Activated CD4-positive, alpha-beta T cell treated with anti-CD3 and anti-CD28 coated beads, Interleukin-2, amount 50 U/mL, for 48 hours (primary cell): ENCODE measurements at regions not wholly inside any gene's neighbourhood (a gene's known extent, or its start where the extent isn't known, plus 50 kb on each side); places are given as distances from the start of the nearest gene placed in this dataset.

Experiments
- DNase-seq, 2 experiments: peaks; one replicate each; pipeline ENCODE4 v3.0.0-alpha.2; 2020

DNA sequence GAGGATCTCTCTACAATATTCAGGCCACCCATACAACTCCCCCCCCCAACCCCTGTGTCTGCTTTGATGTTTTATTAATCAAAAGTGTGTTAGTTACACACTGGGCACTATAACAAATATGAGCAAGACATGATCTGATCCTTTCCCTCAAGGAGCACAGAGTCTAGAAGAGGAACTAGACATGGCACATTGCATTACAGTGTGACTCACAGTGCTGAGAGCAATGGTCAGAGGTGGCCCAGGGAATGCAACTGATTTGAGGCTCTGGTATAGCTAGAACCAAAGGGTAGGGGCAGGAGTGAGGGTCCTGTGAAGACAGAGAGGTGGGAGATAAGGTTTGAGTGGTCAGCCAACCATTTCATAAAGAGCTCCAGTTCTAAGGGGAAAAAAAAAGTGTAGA is 539.2 kb downstream of the ACTL7B start:
- DNase-seq: no peak

DNA sequence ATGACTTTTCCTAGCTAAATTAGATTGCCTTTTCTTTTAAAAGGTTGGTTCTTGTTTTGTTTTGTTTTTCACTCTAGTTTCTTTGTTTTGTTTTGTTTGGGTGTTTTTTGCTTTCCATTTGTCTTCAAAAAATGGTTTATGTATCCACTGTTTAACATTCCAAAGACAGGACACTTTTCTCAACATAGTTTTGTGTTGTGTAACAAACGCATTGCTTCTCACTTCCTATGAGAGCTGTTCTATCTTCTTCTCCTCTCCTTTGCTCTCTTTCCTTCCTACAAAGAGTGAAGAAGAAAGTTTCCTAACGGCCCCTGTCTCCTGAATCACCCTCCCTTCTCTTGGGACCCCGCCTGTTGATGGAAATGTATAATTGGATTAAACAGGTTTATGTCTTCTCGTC is 539.7 kb downstream of the ACTL7B start:
- no peak for DNase-seq

DNA sequence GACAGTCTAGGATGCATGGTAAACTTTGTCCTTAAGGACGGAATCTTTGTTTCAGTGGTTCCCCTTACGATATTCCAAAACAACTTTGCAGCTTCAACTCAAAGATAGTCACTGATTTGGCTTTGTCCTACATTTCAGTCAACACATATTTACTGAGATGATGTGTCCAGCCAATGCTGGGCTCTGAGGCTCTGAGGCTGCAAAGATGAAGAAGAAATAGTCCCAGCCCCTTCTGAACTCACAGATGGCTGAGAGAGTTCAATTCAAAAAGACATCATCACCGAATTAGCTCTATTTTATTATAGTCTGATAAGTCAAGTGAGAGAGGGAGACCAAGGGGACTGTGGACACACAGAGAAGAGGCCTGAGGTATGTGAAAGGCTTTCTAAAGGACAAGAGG is 544.0 kb downstream of the ACTL7B start:
- no peak for DNase-seq

DNA sequence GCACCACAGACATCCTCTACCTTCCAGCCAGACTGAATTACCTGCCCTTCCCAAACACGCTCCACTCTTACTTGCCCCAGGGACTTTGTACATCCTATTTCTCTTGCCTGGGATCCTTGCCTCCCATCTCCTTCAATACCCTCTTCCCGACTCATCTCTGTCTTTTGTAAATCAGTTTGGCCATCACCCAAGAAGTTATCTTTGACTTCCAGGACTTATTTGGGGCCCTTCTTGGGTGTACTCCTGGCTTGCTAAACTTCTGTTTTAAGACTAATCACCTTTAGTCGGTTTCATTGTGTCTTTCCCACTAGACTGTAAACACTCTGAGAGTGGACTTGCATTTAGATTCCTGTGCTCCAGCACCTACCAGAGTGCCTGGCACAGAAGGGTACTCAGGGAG is 545.6 kb downstream of the ACTL7B start:
- no peak for DNase-seq

DNA sequence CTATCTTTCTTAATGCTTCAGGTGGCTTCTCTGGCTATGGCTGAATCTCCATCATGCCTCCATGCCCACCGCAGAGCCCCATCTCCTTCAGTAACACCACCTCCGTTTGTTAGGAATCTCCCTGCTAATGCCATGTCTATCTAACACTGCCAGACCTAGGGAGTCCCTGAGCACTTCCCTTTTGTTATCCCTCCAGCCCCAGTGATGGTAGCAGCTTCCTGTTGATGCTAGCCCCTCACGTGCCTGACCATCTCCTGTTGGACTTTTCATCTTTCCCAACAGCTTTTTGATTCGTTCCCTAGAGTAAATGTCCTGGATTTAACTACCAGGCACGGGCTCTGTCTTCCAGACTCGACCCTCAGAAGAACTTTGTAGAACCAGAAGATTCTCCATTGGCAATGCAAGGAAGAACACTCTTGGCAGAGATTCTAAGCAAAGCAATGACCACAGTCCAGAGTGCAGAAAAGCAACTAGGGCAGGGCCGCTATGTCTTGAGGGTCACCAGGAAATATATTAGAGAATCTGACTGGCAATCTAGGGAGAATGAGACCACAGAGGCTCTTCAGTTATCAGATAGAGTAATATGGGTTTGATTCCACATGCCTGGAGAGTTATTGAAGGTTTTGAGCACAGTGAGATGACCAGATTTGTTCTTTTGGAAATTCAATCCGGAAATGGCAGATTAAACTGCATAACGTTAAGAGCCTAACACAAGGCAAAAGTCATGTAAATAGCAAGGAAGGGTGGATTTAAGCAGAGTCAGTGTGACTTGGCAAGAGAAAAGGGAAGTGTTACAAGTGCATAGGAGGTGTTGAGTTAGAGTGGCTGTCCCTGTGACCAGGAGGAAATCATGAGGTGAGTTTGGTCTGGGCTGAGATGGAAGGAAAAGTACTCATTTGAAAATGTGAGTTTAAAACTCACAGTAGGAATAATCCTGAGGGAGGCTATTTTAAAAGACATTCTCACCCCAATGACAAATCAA is 555.2 kb downstream of the ACTL7B start:
- no peak for DNase-seq

DNA sequence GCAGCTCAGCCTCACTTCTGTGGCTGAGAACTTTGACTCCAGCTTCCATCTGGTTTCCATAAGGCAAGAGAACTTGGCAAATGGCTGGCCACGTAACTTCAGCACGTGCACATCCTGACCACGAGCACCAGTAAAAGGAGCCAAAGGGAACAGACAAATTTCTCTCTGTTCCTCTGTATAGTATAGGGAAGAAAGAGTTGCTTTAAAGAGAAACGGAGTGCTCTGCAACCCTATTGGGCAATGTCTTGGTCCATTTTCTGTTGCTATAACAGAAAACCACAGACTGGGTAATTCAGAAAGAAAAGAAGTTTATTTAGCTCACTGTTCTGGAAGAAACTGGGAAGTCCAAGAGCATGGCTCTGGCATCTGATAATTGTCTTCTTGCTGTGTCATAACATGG is 558.7 kb downstream of the ACTL7B start:
- DNase-seq: no peak

DNA sequence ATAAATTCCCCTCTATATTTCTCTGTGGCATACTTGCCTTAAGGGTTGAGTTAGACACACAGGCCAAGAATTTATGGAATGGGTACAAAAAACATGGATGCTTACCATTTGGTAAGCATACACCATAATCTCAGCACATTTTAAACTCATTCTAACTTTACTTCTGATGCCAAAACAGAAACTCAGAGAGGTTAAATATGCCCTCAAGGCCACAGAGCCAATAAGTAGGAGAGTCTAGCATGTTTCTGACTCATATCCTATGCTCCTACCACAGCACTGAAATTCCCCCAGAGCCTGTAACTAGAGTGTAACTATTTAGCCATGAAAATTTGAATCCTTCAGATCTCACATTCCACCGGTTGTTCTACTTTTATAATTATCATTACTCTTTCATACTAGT is 559.7 kb downstream of the ACTL7B start:
- DNase-seq: no peak

DNA sequence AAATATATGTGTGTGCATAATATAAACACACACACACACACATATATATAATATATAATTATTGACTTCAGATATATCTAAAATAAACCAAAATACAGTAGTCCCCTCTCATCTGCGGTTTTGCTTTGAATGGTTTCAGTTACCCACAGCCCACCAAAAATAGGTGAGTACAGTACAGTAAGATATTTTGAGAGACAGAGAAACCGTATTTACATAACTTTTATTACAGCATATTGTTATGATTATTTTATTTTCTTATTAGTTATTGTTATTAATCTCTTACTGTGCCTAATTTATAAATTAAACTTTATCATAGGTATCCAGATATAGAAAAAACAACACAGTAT is 564.2 kb downstream of the ACTL7B start:
- no peak for DNase-seq

DNA sequence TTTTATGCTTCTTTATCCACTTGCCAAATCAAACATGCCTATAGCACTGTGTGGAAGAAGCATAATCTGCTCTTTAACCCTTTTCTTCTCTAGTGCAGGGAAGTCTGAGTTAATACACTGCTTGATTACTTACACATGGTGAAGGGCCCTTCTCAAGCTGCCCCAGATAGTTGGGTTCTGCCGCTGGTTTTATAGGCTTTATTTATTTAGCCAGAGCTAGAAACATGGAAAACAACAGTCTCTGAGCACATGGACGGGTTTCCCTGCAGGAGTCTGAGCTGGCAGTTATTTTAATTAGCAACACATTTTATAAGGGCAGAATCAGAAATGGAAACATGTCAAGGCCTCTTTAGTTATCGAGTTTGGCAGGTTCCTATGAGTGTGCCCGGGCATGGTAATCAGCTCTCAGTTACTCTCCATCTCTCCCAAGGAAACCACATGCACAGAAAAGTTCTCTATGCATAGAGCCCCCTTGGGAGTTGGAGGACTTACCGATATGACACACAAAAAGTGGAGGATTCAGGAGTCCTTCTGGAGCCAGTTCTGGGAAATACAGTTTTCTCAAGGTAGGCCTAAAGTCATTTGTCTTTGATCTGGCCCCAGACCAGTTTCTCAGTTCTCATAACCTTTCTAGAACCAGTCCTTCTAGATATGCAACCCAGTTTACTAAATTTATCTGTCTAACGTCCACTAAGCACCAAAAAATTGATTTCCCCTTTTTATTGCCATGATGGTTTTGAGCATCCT is 564.8 kb downstream of the ACTL7B start:
- no peak for DNase-seq

DNA sequence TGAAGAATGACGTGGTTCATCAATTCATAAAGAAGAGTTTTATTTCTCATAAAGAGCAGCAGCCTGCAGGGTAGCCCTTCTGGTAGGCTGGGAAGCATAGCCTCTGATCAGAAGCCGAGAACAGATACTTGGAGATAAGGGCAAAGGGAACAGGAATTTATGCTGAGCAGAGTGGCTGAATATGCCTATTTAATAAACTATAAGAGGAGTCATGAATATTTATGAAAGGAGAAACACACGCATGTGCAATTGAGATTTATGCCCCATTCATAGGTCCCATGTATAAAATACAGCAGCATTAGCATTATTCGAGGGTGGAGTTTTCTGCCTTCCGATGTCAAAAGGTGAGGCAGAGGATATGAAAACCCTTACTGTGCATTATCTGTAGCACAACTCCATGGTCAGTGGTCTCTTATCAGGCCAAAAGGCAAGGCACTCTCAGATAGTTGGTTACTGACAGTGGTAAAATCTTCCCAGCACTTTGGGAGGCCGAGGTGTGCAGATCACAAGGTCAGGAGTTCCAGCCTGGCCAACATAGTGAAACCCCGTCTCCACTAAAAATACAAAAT is 569.1 kb downstream of the ACTL7B start:
- no peak for DNase-seq

DNA sequence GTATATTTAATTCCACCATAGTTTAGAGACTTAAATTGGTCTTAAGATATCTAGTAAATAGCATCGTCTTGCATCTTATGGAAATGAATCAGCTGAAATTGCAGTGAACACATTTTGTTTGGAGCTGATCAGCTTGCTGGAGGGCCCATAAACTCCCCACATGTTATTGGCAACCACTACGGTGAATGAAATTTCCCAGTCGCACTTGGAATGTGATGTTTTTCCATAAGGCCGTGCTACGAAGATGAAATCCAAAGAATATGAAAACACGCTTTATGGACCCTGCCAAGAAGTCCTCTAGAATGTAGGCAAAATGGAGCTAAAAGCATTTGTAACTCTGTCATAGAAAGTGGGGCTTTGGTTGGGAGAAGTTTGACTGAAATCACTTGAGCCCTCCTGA is 572.1 kb downstream of the ACTL7B start:
- no peak for DNase-seq

DNA sequence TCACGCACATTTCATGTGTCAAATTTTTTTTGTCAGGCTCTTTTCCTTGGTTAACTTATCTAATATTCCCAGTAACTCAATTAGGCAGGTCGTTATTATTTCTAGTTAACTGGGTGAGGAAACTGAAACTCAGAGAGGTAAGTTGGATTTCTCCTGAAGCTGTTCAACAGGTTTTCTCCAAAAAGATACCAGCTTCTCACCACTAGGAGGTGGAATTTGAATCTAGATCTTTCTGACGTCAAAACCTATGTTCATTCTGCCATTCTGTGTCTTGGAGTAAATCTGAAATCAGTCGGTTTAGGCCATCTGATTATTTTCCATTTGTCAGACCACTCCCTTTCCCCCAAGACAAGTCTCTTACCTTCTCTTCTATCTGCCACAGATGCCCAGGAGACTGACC is 572.9 kb downstream of the ACTL7B start:
- DNase-seq: no peak

DNA sequence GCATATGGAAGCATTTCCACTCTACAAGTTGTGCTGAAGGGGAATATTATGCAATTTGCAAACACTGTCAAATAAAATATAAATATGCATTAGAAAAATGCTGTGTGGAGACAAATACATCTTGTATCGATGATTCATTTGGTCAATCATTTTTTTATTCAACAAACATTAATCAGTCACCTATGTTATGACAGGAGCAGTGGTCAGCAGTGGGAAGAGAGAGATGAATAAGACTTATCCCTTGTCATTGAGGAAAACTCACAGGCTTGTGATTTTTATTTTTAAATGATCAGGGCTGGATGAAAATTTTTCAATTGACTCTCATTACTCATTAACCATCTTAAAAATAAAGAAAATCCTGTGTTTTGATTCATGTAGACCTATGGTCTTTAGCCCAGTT is 574.1 kb downstream of the ACTL7B start:
- no peak for DNase-seq

DNA sequence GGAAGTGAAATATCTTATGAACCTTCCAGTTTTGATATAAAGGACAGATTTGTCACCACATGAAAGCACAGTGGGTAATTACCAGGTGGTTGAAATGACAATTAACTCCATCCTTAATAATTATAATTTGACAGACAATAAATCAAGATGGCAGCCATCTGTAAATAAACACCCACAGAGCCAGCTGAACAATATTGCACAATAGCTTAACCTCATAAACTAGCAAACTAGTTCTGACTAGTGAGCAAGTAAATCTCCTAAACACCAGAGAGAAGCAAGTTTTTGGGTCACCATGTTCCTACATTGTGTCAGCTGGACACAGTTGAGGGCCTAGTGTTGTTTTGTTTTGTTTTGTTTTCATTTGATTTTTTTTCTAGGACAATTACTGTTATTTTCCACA is 577.4 kb downstream of the ACTL7B start:
- DNase-seq: no peak

DNA sequence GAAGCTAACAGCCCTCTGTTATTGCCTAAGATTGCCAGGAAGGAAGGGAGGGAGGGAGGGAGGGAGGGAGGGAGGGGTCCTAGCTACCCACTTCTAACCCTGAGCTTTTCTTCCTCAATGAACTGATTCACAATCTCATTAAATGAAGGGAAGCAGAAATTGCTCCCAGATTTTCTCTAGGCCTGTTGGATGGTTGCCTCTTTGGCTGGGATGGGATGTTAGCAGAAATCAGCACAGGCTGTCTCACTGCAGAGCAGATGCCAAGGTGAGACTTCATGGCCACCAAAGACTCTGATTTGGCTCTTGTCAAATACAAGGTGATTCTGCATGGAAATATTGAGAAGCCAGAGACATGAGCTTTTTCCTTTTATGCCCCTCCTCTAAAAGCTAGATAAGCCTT is 578.6 kb downstream of the ACTL7B start:
- DNase-seq: no peak

DNA sequence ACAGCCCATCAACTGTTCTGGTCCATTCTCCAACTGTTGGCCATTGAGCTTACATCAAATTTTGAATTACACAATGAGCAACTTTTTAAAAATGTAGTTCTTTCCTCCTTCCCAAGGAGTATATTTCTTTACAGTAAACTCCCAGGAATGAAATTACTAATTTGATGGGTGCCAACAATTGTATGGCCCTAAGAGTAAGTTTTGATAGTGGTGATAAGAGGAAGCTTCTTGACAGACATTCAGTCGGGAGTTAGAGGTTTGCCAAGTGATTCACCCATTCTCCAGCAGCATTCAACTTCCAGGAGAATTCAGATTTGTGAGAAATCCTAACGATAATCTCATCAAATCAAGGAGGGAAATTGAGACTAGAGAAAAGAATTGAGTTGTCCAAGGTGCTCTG is 579.9 kb downstream of the ACTL7B start:
- DNase-seq: no peak

DNA sequence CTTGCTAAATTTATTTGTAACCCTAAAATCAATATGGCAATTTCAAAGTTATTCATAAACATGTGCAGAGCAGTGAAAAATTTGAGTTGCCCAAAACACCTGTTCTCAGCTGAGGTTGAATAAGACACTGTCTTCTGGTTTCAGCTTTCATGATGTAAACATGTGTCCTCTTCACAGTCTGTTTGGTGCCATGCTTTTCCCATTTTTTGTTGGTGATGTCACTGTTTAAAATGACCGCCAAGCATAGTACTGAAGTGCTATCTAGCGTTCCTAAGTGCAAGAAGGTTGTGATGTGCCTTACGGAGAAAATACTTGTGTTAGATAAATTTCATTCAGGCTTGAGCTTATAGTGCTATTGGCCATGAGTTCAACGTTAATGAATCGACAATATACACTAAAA is 580.8 kb downstream of the ACTL7B start:
- DNase-seq: no peak

DNA sequence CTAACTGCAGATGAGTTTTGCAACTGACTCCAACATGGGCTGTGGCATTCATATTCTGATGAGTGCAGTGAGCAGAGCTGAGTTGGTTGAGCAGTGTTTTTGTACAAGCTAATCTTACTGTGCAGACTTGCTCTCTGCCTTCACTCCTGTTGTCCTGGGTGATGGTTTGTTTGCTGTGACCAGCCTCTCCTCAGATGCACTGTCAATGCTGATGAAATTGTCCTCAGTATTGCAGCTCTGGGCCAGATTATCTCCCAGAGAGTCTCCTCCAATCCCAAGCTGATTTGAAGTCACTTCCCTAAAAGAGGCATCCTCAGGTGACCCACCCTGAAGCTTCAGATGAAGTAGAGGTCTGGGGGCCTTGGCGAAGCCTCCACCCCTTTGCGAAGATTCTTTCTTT is 581.8 kb downstream of the ACTL7B start:
- no peak for DNase-seq

DNA sequence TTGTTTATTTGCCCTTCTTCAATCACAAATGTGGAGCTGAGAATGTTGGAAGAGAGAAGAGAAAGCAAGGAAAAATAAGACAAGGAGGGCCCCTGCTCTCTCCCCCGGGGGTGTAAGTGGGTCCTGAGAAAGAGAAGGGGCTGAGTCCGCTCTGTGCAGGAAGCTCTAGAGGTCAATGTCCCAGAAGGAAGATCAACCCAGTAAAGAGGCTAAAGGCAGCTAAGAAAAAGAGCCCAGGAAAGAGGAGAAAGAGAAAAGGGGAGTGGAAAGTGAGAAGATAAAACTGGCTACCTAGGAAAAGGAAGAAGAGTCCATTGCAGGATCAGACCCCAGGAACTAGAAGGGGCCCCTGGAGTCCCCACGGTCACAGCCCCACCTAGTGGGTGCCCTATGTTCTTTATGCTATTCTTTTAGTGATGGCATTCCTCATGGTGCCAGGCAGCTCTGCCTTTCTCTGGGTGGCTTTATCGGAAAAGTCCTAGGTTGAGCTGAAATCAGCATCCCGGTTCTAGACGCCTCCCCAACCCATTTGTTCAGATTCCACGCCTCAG is 583.4 kb downstream of the ACTL7B start:
- no peak for DNase-seq

DNA sequence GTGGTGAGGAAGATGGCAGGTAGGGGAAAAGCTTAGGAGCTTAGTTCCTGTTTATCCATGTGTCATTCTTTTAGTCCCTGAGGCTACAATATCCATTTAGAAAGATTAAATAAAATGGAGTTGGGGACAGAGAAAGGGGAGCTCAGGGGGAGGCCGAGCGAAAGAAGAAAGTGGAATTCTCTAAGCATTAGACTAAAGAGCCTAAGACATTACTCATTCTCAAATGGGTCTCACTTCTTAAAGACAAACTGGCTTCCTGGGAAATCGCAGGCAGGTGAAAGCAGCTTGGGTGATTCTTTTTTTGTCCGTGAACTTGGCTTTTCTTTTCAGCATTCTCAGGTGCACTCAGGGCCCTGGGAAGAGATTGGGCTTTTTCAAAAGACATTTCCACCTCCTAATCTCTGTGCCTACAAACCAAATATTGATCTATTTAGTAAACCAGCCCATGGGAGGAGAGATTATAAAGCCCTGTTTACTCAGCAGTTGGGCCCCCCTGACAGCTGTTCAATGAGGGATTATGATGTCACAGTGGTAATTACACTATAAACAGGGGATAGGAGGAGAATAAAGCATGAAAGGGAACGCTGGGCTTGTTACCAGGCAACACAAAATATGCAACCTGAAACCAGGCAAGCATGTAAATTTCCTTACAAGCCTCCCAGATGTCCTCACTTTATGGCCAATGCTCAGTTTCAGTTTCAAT is 584.0 kb downstream of the ACTL7B start:
- no peak for DNase-seq

DNA sequence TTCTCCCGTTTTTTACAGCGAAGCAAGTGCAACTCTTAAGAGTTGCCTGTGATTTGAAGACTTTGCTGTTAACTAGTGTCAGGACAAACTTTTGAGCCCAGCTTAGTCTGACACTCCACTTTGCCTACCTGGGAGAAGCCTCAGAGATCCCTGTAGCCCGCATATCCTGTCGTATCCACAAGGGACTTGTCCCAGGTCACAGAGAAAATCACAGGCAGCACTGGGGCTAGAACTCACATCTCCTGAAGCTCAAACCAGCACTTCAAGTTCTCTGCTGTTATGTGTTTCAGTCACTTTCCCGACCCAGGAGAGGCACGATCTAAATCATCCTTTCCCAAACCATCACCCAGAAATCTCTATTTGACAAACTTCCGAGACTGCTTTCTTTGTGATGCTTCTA is 584.5 kb downstream of the ACTL7B start:
- no peak for DNase-seq

DNA sequence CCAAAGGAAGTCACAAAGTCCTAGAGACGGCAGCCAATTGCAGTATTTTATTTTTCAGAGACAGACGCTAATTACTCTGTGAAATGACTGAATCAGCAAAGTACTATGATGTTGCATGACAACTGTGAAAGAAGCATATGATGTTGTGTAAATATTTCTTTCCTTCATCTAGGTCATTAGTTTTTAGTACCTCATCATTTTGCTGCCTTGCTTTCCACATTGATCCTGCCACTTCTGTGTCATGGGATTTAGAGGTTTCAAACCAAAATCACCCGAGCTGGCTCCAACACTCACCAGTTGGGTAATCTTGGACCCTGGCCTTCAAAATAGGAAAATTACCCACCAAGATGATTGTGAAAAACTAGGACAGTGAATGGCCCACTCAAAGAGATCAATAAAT is 585.2 kb downstream of the ACTL7B start:
- DNase-seq: no peak

DNA sequence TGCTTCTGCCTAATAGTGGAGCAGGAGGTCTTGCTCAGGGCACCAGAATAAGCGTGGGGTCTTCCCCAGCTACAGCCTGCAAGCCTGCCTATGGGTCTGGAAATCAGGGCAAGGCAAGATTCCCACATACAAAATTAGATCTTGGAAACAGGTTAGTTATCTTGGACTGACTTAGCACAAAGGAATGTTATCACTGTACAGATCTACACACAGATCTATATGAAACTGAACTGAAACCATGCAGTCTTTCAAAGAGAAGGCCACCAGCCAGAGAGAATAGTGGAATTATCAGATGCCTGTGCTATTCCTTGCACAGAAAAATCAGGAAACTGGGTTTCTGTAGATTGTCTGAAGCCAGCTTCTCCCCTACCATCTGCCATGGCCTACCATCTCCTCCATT is 585.7 kb downstream of the ACTL7B start:
- no peak for DNase-seq
